ENCODE measurements at regions not wholly inside any gene's neighbourhood (a gene's known extent, or its start where the extent isn't known, plus 50 kb on each side); places are given as distances from the start of the nearest gene placed in this dataset.

DNA sequence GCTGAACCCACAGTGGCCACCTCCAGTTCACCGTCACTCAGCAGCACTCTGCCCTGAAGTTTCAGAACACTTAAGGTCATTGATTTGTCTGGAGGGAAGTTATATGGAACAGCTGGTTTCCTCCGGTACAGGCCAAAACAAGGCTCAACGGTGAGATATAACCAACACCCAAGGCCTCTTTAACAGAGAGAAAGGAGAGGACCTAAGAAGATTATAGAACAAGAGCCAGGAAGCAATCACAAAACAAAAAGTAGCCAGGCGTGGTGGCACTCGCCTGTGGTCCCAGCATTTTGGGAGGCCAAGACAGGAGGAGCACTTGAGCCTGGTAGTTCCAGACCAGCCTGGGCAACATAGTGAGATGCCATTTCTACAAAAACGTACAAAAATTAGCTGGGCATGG is 290.7 kb downstream of the SKIDA1 start:
- TF ChIP-seq, protein P1, sequence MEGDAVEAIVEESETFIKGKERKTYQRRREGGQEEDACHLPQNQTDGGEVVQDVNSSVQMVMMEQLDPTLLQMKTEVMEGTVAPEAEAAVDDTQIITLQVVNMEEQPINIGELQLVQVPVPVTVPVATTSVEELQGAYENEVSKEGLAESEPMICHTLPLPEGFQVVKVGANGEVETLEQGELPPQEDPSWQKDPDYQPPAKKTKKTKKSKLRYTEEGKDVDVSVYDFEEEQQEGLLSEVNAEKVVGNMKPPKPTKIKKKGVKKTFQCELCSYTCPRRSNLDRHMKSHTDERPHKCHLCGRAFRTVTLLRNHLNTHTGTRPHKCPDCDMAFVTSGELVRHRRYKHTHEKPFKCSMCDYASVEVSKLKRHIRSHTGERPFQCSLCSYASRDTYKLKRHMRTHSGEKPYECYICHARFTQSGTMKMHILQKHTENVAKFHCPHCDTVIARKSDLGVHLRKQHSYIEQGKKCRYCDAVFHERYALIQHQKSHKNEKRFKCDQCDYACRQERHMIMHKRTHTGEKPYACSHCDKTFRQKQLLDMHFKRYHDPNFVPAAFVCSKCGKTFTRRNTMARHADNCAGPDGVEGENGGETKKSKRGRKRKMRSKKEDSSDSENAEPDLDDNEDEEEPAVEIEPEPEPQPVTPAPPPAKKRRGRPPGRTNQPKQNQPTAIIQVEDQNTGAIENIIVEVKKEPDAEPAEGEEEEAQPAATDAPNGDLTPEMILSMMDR (IDR thresholded peaks at IDR 0.05; ENCODE audit: extremely low read depth, low read depth, low read length), result no peak
- Histone ChIP-seq H3K27ac (ENCODE audit: low read depth, low read length) (no peak overlapping the region), H3K9me3 (ENCODE audit: low read depth, low read length) (no peaks in the 10 kb centered on the region), H4K20me1 (ENCODE audit: insufficient read depth, low read length) (no peaks in the 10 kb centered on the region), H3K4me1 (ENCODE audit: insufficient read depth, low read length) (no peaks in the 10 kb centered on the region), H3K27me3 (ENCODE audit: insufficient read depth, low read length) (no peaks in the 10 kb centered on the region), H3K36me3 (ENCODE audit: insufficient read depth, low read length) (no peaks in the 10 kb centered on the region), H3K4me3 (ENCODE audit: insufficient read depth, low read length) (no peak overlapping the region), H2AFZ (ENCODE audit: low read length) (no peak overlapping the region), H3K79me2 (ENCODE audit: insufficient read depth, low read length) (no peaks in the 10 kb centered on the region), H3K4me2 (ENCODE audit: insufficient read depth, low read length) (no peak overlapping the region)
- no peak for DNase-seq (ENCODE audit: insufficient read length, low spot score, missing footprints)

DNA sequence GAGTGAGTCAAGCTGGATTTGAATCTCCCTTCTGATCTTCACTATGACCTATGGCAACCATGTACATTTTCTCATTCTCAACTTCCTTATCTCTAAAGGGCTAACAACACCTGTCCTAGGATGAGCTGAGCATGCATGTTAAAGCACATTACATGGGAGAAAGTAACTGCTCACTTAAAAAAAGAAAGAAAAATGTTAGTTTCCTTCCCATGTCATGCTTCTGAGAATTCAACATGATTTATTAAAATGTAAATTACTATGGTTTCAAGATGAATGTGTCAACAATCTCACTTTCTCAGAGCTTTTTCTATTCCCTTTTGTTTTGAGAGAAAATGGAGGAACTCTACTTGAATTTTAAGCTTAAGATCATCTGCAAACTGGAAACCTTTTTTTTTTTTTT is 295.3 kb downstream of the SKIDA1 start:
- Histone ChIP-seq H2AFZ (ENCODE audit: low read length) (no peak overlapping the region), H3K27me3 (ENCODE audit: insufficient read depth, low read length) (no peaks in the 10 kb centered on the region), H3K79me2 (ENCODE audit: insufficient read depth, low read length) (no peaks in the 10 kb centered on the region), H3K9me3 (ENCODE audit: low read depth, low read length) (no peaks in the 10 kb centered on the region), H3K27ac (ENCODE audit: low read depth, low read length) (no peak overlapping the region), H3K4me2 (ENCODE audit: insufficient read depth, low read length) (no peak overlapping the region), H3K4me3 (ENCODE audit: insufficient read depth, low read length) (no peak overlapping the region), H3K4me1 (ENCODE audit: insufficient read depth, low read length) (no peaks in the 10 kb centered on the region), H3K36me3 (ENCODE audit: insufficient read depth, low read length) (no peaks in the 10 kb centered on the region), H4K20me1 (ENCODE audit: insufficient read depth, low read length) (no peaks in the 10 kb centered on the region)
- DNase-seq (ENCODE audit: insufficient read length, low spot score, missing footprints), result no peak
- TF ChIP-seq, protein P1 (IDR thresholded peaks at IDR 0.05; ENCODE audit: extremely low read depth, low read depth, low read length), result no peak

- H3K4me3 ChIP-seq (ENCODE audit: insufficient read depth, low read length), result no peak overlapping the region
- H3K79me2 ChIP-seq (ENCODE audit: insufficient read depth, low read length), result no peaks in the 10 kb centered on the region
- H3K4me2 ChIP-seq (ENCODE audit: insufficient read depth, low read length), result no peak overlapping the region
- H3K36me3 ChIP-seq (ENCODE audit: insufficient read depth, low read length), result no peaks in the 10 kb centered on the region
- no peak for DNase-seq (ENCODE audit: insufficient read length, low spot score, missing footprints)
- H3K27me3 ChIP-seq (ENCODE audit: insufficient read depth, low read length), result no peaks in the 10 kb centered on the region
- no peaks in the 10 kb centered on the region for H3K4me1 ChIP-seq (ENCODE audit: insufficient read depth, low read length)
- TF ChIP-seq, protein P1 (IDR thresholded peaks at IDR 0.05; ENCODE audit: extremely low read depth, low read depth, low read length), result no peak
- no peak overlapping the region for H3K27ac ChIP-seq (ENCODE audit: low read depth, low read length)
- no peak overlapping the region for H2AFZ ChIP-seq (ENCODE audit: low read length)
- no peaks in the 10 kb centered on the region for H3K9me3 ChIP-seq (ENCODE audit: low read depth, low read length)
- no peaks in the 10 kb centered on the region for H4K20me1 ChIP-seq (ENCODE audit: insufficient read depth, low read length)
Measured at GRCh38 chr10:21217748-21218367, 307.6 kb downstream of the SKIDA1 start.

- Histone ChIP-seq H2AFZ (ENCODE audit: low read length) (no peak overlapping the region), H4K20me1 (ENCODE audit: insufficient read depth, low read length) (no peaks in the 10 kb centered on the region), H3K4me1 (ENCODE audit: insufficient read depth, low read length) (no peaks in the 10 kb centered on the region), H3K4me3 (ENCODE audit: insufficient read depth, low read length) (no peak overlapping the region), H3K36me3 (ENCODE audit: insufficient read depth, low read length) (no peaks in the 10 kb centered on the region), H3K27me3 (ENCODE audit: insufficient read depth, low read length) (no peaks in the 10 kb centered on the region), H3K9me3 (ENCODE audit: low read depth, low read length) (no peaks in the 10 kb centered on the region), H3K27ac (ENCODE audit: low read depth, low read length) (no peak overlapping the region), H3K79me2 (ENCODE audit: insufficient read depth, low read length) (no peaks in the 10 kb centered on the region), H3K4me2 (ENCODE audit: insufficient read depth, low read length) (no peak overlapping the region)
- no peak for DNase-seq (ENCODE audit: insufficient read length, low spot score, missing footprints)
- TF ChIP-seq, protein P1 (IDR thresholded peaks at IDR 0.05; ENCODE audit: extremely low read depth, low read depth, low read length), result no peak
Measured at GRCh38 chr10:21217107-21217506, 308.4 kb downstream of the SKIDA1 start.
